A673 (cell line): ENCODE measurements at regions not wholly inside any gene's neighbourhood (a gene's known extent, or its start where the extent isn't known, plus 50 kb on each side); places are given as distances from the start of the nearest gene placed in this dataset.

Experiments used
- BruUV-seq: library from RNA; stranded (reverse); fragments of 400-500 nt; replicated peaks from 2 replicates; lab custom pipeline; 2021; lab: Mats Ljungman, UMichigan
- CTCF ChIA-PET: fragments of 300-600 bp; sonication (Branson Sonifier 250); formaldehyde crosslinking; loops from one replicate; lab custom pipeline; 2022; ENCODE audit warnings: antibody characterized with exemption; lab: Charles Lee
- POLR2A ChIA-PET: fragments of 300-600 bp; sonication (Branson Sonifier 250); formaldehyde crosslinking; loops from one replicate; lab custom pipeline; 2022; ENCODE audit warnings: antibody characterized with exemption; ENCODE audit not compliant: low non-redundant PET; lab: Charles Lee
- DNase-seq: peaks from one replicate; pipeline ENCODE4 v3.0.0-alpha.2; 2015; ENCODE audit warnings: low spot score
- H3K27ac ChIP-seq: fragments of 200-600 bp; sonication (generic); 2 replicates; pipeline ENCODE4 v1.5.1; 2016; ENCODE audit warnings: mixed run types, low read depth, mild to moderate bottlenecking, mixed read lengths, antibody characterized with exemption, low read length; ENCODE audit not compliant: poor library complexity, severe bottlenecking
- H3K27me3 ChIP-seq: fragments of 200-600 bp; sonication (generic); replicated peaks from 2 replicates; pipeline ENCODE4 v1.6.1; 2017; ENCODE audit warnings: mixed run types, low read depth, mild to moderate bottlenecking, mixed read lengths, antibody characterized with exemption, low read length; ENCODE audit not compliant: insufficient read depth, poor library complexity
- H3K36me3 ChIP-seq: fragments of 200-600 bp; sonication (generic); 2 replicates; pipeline ENCODE4 v1.6.1; 2016; ENCODE audit warnings: mixed run types, mild to moderate bottlenecking, mixed read lengths, antibody characterized with exemption, low read length; ENCODE audit not compliant: insufficient read depth, poor library complexity, severe bottlenecking
- H3K4me1 ChIP-seq: fragments of 200-600 bp; sonication (generic); 2 replicates; pipeline ENCODE4 v1.6.1; 2017; ENCODE audit warnings: mixed run types, mild to moderate bottlenecking, mixed read lengths, antibody characterized with exemption, low read length; ENCODE audit not compliant: insufficient read depth, poor library complexity, severe bottlenecking
- H3K4me3 ChIP-seq: fragments of 200-600 bp; sonication (generic); 2 replicates; pipeline ENCODE4 v1.5.1; 2016; ENCODE audit warnings: low read depth, mixed run types, mild to moderate bottlenecking, mixed read lengths, low read length; ENCODE audit not compliant: poor library complexity, severe bottlenecking
- H3K9me3 ChIP-seq: fragments of 200-600 bp; sonication (generic); 2 replicates; pipeline ENCODE4 v1.6.1; 2016; ENCODE audit warnings: mixed run types, low read depth, mild to moderate bottlenecking, mixed read lengths, antibody characterized with exemption, low read length; ENCODE audit not compliant: poor library complexity, severe bottlenecking
- CTCF ChIP-seq: fragments of 300-800, 200-600 bp; sonication (generic); conservative IDR thresholded peaks from 2 replicates; pipeline ENCODE4 v1.5.1; 2017; ENCODE audit warnings: low read depth, mild to moderate bottlenecking, antibody characterized with exemption, low read length, moderate library complexity, mixed read lengths
- EZH2 ChIP-seq: fragments of 200-600 bp; sonication (generic); IDR thresholded peaks from 2 replicates; pipeline ENCODE4 v1.6.1; 2017; ENCODE audit warnings: borderline replicate concordance, low read depth, mild to moderate bottlenecking, mixed read lengths, antibody characterized with exemption, low read length; ENCODE audit not compliant: poor library complexity, severe bottlenecking
- intact Hi-C: fragments of 100-400 bp; cut with micrococcal nuclease; formaldehyde crosslinking; loops from one replicate; pipeline ENCODE4 v1.10.0; 2022; ENCODE audit not compliant: unreplicated experiment

GRCh38 chr6:884570-884969 is 191.6 kb upstream of the EXOC2 start:
- intact Hi-C loops = no loop called here
- no peak for DNase-seq
- Histone ChIP-seq H3K4me1 (no peaks in the 10 kb centered on the region), H3K9me3 (no peaks in the 10 kb centered on the region), H3K4me3 (no peak overlapping the region), H3K27ac (no peak overlapping the region), H3K27me3 (peaks cover 24% of the 10 kb centered on the region), H3K36me3 (no peaks in the 10 kb centered on the region)
- no peak for TF ChIP-seq EZH2
- TF ChIP-seq CTCF = no peak
- no TSS peak for BruUV-seq
- POLR2A ChIA-PET = no interaction called here
- CTCF ChIA-PET = no interaction called here

- DNase-seq = no peak
- intact Hi-C loops = no loop called here
- H3K4me1 ChIP-seq = no peaks in the 10 kb centered on the region
- no peak overlapping the region for H3K27ac ChIP-seq
- H3K9me3 ChIP-seq = no peaks in the 10 kb centered on the region
- H3K4me3 ChIP-seq = no peak overlapping the region
- BruUV-seq = no TSS peak
- CTCF ChIA-PET = no interaction called here
- POLR2A ChIA-PET = no interaction called here
- H3K27me3 ChIP-seq = peaks cover 36% of the 10 kb centered on the region
- H3K36me3 ChIP-seq = no peaks in the 10 kb centered on the region
- no peak for TF ChIP-seq EZH2
- TF ChIP-seq CTCF = no peak
Measured at GRCh38 chr6:882084-882598, 189.2 kb upstream of the EXOC2 start.

- Histone ChIP-seq H3K4me1 (no peaks in the 10 kb centered on the region), H3K36me3 (no peaks in the 10 kb centered on the region), H3K27me3 (peaks cover 45% of the 10 kb centered on the region), H3K4me3 (no peak overlapping the region), H3K27ac (no peak overlapping the region), H3K9me3 (no peaks in the 10 kb centered on the region)
- DNase-seq = no peak
- TF ChIP-seq CTCF (no peak), EZH2 (no peak)
- POLR2A ChIA-PET = no interaction called here
- BruUV-seq = no TSS peak
- intact Hi-C loops = no loop called here
- CTCF ChIA-PET = no interaction called here
Measured at GRCh38 chr6:878179-878578, 185.2 kb upstream of the EXOC2 start.
